Kidney (tissue), 13 donors: ENCODE measurements at regions not wholly inside any gene's neighbourhood (a gene's known extent, or its start where the extent isn't known, plus 50 kb on each side); places are given as distances from the start of the nearest gene placed in this dataset.

ENCODE experiments used
- DNase-seq, 5 donors: peaks; one replicate each; pipeline ENCODE4 v3.0.0-alpha.2; 2013 to 2020
- FAIRE-seq: peaks from 2 replicates; lab custom pipeline; 2012; peaks lifted over from hg19 to GRCh38; lab: Jason Lieb, UNC
- H3K27ac ChIP-seq, 2 donors: one replicate each; pipeline ENCODE4 v1.7.0; 2013; ENCODE audit warnings: low read depth in 2 of 2, low read length in 2 of 2, inconsistent platforms in 1 of 2
- H3K27me3 ChIP-seq: one replicate; pipeline ENCODE4 v1.7.1; 2013; ENCODE audit warnings: low read length, inconsistent platforms; ENCODE audit not compliant: control insufficient read depth, insufficient read depth
- H3K36me3 ChIP-seq, 3 donors: one replicate each; pipeline versions ENCODE4 v1.7.0 to v1.7.1; 2013; ENCODE audit warnings: low read length in 3 of 3, control low read depth in 1 of 3, inconsistent platforms in 1 of 3; ENCODE audit not compliant: insufficient read depth in 3 of 3, control insufficient read depth in 2 of 3
- H3K4me1 ChIP-seq, 3 donors: one replicate each; pipeline versions ENCODE4 v1.7.0 to v1.7.1; 2013; ENCODE audit warnings: low read length in 3 of 3, inconsistent platforms in 1 of 3, low read depth in 1 of 3; ENCODE audit not compliant: control insufficient read depth in 2 of 3, insufficient read depth in 2 of 3
- H3K4me3 ChIP-seq, 3 donors: one replicate each; pipeline versions ENCODE4 v1.7.0 to v1.8.1; 2013; ENCODE audit warnings: low read length in 3 of 3, control low read depth in 1 of 3, inconsistent platforms in 1 of 3
- H3K9ac ChIP-seq, 3 donors: one replicate each; pipeline versions ENCODE4 v1.7.0 to v1.7.1; 2013; ENCODE audit warnings: low read length in 3 of 3, control low read depth in 1 of 3, inconsistent platforms in 1 of 3
- H3K9me3 ChIP-seq, 3 donors: one replicate each; pipeline versions ENCODE4 v1.7.0 to v1.7.1; 2013; ENCODE audit warnings: low read length in 3 of 3, control low read depth in 1 of 3, inconsistent platforms in 1 of 3; ENCODE audit not compliant: control insufficient read depth in 2 of 3, insufficient read depth in 1 of 3
- intact Hi-C: fragments of 100-400 bp; cut with DNase I; formaldehyde crosslinking; loops from one replicate; pipeline ENCODE4 v1.11.1; 2022
- TF ChIP-seq, protein P1 (sequence below): IDR thresholded peaks from 3 replicates; pipeline ENCODE4 v1.5.1; 2012; ENCODE audit warnings: mild to moderate bottlenecking, moderate library complexity, borderline replicate concordance; ENCODE audit not compliant: insufficient read depth; ENCODE audit errors: extremely low read depth
- donor health status: control.
- donor health status: control.
- donor health status: control.
- donor health status: control.
- donor health status: control.
- donor health status: DM: yes; HTN: yes; CAD: no.
- donor health status: Normal renal cell carcinoma (clear cell type).

- Histone ChIP-seq H3K27ac (peak overlapping the region in 1 of 2 donors; percentile 39), H3K9ac (no peak overlapping the region), H3K36me3 (no peaks in the 10 kb centered on the region), H3K27me3 (no peaks in the 10 kb centered on the region), H3K4me3 (peak overlapping the region in 1 of 3 donors; percentile 18), H3K9me3 (no peaks in the 10 kb centered on the region), H3K4me1 (peaks cover 0 to 10% (median 5%) of the 10 kb centered on the region in 3 donors)
- DNase-seq, result no peak
- no peak for FAIRE-seq
- intact Hi-C loops, result no loop called here
- TF ChIP-seq, protein P1, sequence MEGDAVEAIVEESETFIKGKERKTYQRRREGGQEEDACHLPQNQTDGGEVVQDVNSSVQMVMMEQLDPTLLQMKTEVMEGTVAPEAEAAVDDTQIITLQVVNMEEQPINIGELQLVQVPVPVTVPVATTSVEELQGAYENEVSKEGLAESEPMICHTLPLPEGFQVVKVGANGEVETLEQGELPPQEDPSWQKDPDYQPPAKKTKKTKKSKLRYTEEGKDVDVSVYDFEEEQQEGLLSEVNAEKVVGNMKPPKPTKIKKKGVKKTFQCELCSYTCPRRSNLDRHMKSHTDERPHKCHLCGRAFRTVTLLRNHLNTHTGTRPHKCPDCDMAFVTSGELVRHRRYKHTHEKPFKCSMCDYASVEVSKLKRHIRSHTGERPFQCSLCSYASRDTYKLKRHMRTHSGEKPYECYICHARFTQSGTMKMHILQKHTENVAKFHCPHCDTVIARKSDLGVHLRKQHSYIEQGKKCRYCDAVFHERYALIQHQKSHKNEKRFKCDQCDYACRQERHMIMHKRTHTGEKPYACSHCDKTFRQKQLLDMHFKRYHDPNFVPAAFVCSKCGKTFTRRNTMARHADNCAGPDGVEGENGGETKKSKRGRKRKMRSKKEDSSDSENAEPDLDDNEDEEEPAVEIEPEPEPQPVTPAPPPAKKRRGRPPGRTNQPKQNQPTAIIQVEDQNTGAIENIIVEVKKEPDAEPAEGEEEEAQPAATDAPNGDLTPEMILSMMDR, result no peak
Measured at GRCh38 chr3:64891021-64891420, 203.2 kb upstream of the ADAMTS9 start.

- DNase-seq, result peak in 2 of 5 donors; percentile 47 to 57
- H3K9ac ChIP-seq, result peak overlapping the region in 1 of 3 donors; percentile 17
- no peaks in the 10 kb centered on the region for H3K36me3 ChIP-seq
- intact Hi-C loops, result no loop called here
- no peaks in the 10 kb centered on the region for H3K27me3 ChIP-seq
- TF ChIP-seq, protein P1, result no peak
- H3K9me3 ChIP-seq, result no peaks in the 10 kb centered on the region
- peaks cover 0 to 10% (median 5%) of the 10 kb centered on the region in 3 donors for H3K4me1 ChIP-seq
- FAIRE-seq, result peak; percentile 59
- H3K27ac ChIP-seq, result peak overlapping the region in 1 of 2 donors; percentile 2
- peak overlapping the region in 1 of 3 donors; percentile 18 for H3K4me3 ChIP-seq
Measured at GRCh38 chr3:64890466-64890865, 202.7 kb upstream of the ADAMTS9 start.

DNA sequence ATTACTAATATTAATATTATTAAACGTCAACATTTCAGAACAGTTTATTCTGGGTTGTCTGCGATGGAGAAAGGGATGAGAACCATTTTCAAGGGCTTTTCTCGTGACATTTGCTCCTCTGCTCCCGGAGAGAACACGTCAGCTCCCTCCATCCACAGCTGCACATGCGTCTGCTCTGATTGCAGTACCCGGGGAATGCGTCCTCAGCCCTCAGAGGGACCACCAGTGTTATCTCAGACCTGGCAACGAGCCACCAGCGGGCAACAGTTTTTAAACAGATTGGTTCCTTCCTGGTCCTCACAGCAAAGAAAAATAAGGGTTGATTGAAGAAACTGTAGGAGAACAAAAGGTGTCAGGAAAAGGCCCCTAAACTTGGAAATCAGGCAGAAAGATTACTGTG lies 202.2 kb upstream of the ADAMTS9 start:
- H3K4me1 ChIP-seq, result peaks cover 0 to 10% (median 5%) of the 10 kb centered on the region in 3 donors
- peak in 4 of 5 donors; percentile 36 to 73 (median 48) for DNase-seq
- no peaks in the 10 kb centered on the region for H3K27me3 ChIP-seq
- H3K4me3 ChIP-seq, result no peak overlapping the region
- intact Hi-C loops, result no loop called here
- peak overlapping the region in 1 of 3 donors; percentile 17 for H3K9ac ChIP-seq
- H3K9me3 ChIP-seq, result no peaks in the 10 kb centered on the region
- no peak for FAIRE-seq
- TF ChIP-seq, protein P1, result no peak
- H3K36me3 ChIP-seq, result no peaks in the 10 kb centered on the region
- H3K27ac ChIP-seq, result peak overlapping the region in 1 of 2 donors; percentile 2

GRCh38 chr3:64888840-64889392 lies 201.1 kb upstream of the ADAMTS9 start:
- FAIRE-seq (no peak), DNase-seq (no peak)
- H3K4me1 ChIP-seq, result peaks cover 0 to 4% (median under 1%) of the 10 kb centered on the region in 3 donors
- intact Hi-C loops, result no loop called here
- no peak overlapping the region for H3K9ac ChIP-seq
- H3K9me3 ChIP-seq, result no peaks in the 10 kb centered on the region
- H3K27me3 ChIP-seq, result no peaks in the 10 kb centered on the region
- no peaks in the 10 kb centered on the region for H3K36me3 ChIP-seq
- TF ChIP-seq, protein P1, result no peak
- H3K27ac ChIP-seq, result peak overlapping the region in 1 of 2 donors; percentile 12
- H3K4me3 ChIP-seq, result no peak overlapping the region
